NAMALWA (cell line): ENCODE measurements at regions not wholly inside any gene's neighbourhood (a gene's known extent, or its start where the extent isn't known, plus 50 kb on each side); places are given as distances from the start of the nearest gene placed in this dataset.

Source experiments
- DNase-seq: peaks from one replicate; pipeline ENCODE4 v3.0.0-alpha.2; 2015; ENCODE audit warnings: low spot score

DNA sequence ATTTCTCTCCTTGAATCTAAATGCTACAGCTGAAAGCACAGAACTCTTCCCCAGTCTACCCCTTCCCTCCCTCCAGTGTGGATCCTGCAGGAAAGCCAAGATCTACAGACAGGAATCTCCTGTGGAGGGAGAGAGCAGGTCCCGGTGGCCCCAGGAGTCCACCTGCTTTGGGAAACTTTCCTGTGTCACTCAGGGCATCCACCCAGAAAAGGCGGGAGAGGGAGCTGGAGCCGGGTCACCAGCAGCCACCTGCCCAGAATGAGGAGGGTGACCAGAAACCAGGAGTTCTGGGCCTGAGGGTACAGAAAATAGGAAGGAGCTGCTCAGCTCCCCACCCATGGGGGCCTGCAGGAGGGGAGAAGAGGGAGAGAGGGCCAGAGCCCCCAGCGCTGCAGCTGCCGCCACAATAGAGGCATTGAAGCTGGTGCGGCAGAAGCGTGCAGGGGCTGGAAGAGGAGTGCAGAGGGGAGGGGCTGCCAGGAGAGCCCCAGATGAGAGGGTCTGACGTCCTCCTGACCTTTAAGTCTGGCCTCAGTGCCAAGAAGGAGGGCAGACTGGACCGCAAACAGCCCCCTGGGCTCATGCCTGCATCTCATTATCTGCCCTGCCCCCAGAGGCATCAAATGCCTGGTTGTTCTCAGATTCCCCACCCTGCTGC, 56.3 kb upstream of the TMEM72 start:
- no peak for DNase-seq

DNA sequence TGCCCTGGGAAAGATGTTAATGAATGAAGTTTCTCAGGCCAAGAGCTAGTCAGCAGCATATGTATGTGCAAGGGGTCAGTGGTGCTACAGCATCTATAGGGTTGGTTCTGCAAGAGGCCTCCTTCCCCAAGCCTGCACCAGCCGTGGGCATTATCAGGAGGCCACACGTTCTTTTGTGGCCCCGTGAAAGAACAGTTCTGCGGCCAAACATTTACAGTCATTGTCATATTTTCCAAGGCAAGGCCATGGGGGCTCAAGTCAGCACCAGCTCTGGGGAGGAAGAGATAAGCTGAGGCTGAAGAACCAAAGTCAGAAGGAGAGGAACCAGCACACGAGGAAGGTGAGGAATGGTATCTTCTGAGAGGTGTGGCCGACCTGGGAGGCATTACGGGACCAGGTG, 54.4 kb upstream of the TMEM72 start:
- DNase-seq, result no peak

GRCh38 chr10:44857363-44858016, 53.6 kb upstream of the TMEM72 start:
- DNase-seq, result peak; percentile 62

- DNase-seq, result no peak
These were observed 53.1 kb upstream of the TMEM72 start for GRCh38 chr10:44858017-44858371.

DNA sequence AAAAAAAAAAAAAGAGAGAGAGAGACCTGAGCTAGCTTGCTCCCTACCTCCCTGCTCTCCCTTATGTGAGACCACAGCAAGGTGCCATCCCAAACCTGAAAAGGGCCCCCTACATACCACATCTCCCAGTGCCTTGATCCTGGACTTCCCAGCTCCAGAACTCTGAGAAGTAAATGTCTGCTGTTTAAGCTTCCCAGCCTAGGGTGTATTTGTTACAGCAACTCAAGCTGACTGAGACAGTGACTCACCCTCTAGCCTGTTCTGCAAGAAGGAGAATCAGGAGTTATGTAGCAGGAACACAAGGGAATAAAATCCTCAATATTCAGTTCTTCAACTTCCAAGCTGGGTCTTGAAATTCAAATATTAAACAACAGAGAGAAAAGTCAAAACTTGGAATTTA, 52.1 kb upstream of the TMEM72 start:
- DNase-seq, result no peak

- DNase-seq, result no peak
These were observed 51.4 kb upstream of the TMEM72 start for GRCh38 chr10:44859546-44860285.

DNA sequence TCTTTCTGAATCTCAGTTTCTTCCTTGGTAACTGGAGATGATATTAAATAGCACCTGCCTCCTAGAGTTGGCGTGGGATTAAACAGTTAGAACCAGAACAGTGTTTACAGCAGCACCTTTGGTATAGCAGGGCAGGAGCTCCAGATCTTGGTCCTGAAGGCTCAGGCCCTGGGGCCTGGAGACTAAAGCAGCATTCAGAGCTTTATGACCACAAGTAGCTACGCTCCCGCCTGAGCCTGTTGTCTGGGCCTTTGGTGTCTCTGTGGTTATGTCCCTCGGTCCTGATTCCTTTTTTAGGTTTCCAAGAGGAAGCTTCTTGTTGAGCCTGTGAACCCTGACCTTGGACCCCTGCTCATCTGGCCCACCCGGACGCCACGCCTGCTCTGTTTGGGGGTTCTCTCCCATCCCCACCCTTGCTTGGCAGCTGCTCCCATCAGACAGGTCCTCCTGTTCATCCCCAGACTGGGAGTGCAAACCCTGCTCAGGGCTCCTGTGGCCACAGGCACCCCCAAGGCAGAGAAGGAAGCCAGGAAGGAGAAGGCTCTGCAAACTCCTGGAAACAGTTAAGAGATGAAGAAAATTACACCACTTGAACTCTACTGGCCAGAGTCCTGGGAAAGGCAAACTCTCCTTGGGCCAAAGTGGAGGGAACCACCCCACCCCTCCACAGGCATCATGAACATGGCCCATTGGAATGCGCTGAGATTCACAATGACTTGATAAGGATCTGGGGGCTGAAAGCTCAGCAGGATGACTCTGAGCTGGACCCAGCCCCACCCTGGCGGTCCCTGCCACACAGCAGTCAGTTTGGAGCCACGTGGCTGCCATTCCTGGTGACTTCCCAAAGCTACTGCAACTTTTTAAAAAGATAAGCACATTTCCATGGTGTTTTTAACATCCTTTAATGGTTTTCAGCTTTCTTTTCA, 50.1 kb upstream of the TMEM72 start:
- no peak for DNase-seq
